ENCODE measurements at regions not wholly inside any gene's neighbourhood (a gene's known extent, or its start where the extent isn't known, plus 50 kb on each side); places are given as distances from the start of the nearest gene placed in this dataset.
A peak's percentile ranks its signal among the peaks of the same experiment; 100 is the strongest.

DNA sequence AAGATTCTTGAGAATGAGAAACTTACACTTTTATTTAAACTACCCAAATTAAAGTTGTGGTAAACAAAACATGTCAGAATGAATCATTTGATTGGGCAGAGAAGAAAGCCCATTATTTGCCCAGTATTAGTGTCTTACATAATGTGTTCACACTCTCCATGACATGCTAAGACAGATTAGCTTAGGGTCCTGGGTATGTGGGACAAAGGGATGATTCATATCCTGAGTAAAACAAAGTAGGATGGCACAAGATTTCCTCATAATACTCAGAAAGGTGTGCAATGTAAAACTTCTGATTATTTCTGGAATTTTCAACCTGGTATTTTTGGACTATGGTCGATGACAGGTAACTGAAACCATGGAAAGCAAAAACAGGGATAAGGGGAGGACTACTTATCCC is 183.9 kb upstream of the POU5F2 start:
- TF ChIP-seq CTCF (IDR thresholded peaks at IDR 0.05; ENCODE audit: control extremely low read depth, extremely low read depth, low read depth, missing control alignments), result no peak
- POLR2A ChIA-PET, result no interaction called here
- CTCF ChIA-PET, result interaction anchor here (1.3 to 1.6 kb wide), 3 partner anchors 9 to 27 kb away, joined by 3 to 5 read pairs (median 3); no protein-coding TSS in a partner anchor
- no peak for DNase-seq (ENCODE audit: extremely low spot score)

- ChIA-PET POLR2A (no interaction called here), CTCF (interaction anchor here (1.3 to 1.6 kb wide), 3 partner anchors 9 to 26 kb away, joined by 3 to 5 read pairs (median 3); no protein-coding TSS in a partner anchor)
- DNase-seq (ENCODE audit: extremely low spot score), result no peak
- TF ChIP-seq CTCF (IDR thresholded peaks at IDR 0.05; ENCODE audit: control extremely low read depth, extremely low read depth, low read depth, missing control alignments), result no peak
Observed at GRCh38 chr5:93924628-93925027, 183.2 kb upstream of the POU5F2 start.

- ChIA-PET CTCF (no interaction called here), POLR2A (no interaction called here)
- no peak for DNase-seq (ENCODE audit: extremely low spot score)
- TF ChIP-seq CTCF (IDR thresholded peaks at IDR 0.05; ENCODE audit: control extremely low read depth, extremely low read depth, low read depth, missing control alignments), result no peak
Observed at GRCh38 chr5:93922551-93922950, 181.2 kb upstream of the POU5F2 start.

DNA sequence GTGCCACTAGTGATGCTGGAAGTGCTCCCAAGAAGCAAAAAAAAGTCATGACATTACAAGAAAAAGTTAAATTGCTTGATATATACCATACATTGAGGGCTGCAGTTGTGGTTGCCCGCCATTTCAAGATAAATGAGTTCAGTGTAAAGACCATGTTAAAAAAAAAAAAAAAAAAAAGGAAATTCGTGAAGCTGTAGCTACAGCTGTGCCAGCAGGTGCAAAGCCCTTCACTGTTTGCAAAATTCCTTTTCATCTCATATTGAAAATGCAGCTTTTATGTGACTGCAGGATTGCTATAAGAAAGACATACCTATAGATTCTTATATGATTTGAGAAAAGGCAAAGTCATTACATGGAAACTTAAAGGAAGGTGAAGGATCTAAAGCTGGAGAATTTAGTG is 179.6 kb upstream of the POU5F2 start:
- TF ChIP-seq CTCF (IDR thresholded peaks at IDR 0.05; ENCODE audit: control extremely low read depth, extremely low read depth, low read depth, missing control alignments), result no peak
- ChIA-PET POLR2A (no interaction called here), CTCF (interaction anchor here (1.1 kb wide), 1 partner anchor 22 kb away, joined by 3 read pairs; no protein-coding TSS in a partner anchor)
- DNase-seq (ENCODE audit: extremely low spot score), result no peak

DNA sequence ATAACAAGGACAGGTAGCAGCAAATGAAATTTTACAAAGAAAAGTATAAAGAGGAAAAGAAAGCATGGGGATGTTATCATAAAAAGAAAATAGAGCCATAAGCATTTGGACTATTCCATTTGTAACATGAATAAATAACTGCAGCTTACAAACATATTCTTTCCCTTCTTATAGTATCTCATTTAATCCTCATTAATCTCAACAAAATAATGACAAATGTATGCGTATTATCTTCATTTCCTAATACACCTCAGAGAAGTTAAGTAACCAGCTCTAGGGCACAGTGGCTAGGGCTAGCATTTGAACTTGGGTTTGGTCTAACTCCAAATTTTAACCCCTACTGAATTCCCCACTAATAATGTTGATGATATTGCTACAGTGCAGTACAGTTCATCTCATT is 175.5 kb upstream of the POU5F2 start:
- no peak for TF ChIP-seq CTCF (IDR thresholded peaks at IDR 0.05; ENCODE audit: control extremely low read depth, extremely low read depth, low read depth, missing control alignments)
- POLR2A ChIA-PET, result no interaction called here
- DNase-seq (ENCODE audit: extremely low spot score), result no peak
- CTCF ChIA-PET, result interaction anchor here (0.9 kb wide), 1 partner anchor 18 kb away, joined by 3 read pairs; no protein-coding TSS in a partner anchor

- POLR2A ChIA-PET, result no interaction called here
- DNase-seq (ENCODE audit: extremely low spot score), result peak; percentile 10
- TF ChIP-seq CTCF (IDR thresholded peaks at IDR 0.05; ENCODE audit: control extremely low read depth, extremely low read depth, low read depth, missing control alignments), result peak; percentile 46
- CTCF ChIA-PET, result interaction anchor here (1.0 to 1.1 kb wide), 5 partner anchors 12 to 772 kb away, joined by 3 to 4 read pairs (median 3); no protein-coding TSS in a partner anchor
Observed at GRCh38 chr5:93915142-93915553, 173.7 kb upstream of the POU5F2 start.
